ENCODE measurements at regions not wholly inside any gene's neighbourhood (a gene's known extent, or its start where the extent isn't known, plus 50 kb on each side); places are given as distances from the start of the nearest gene placed in this dataset.

GRCh38 chr3:13203398-13204176, 130.4 kb upstream of the IQSEC1 start:
- TF ChIP-seq BCL3 (IDR thresholded peaks at IDR 0.05; ENCODE audit: borderline replicate concordance, insufficient read depth, low read depth, low read length, poor library complexity, severe bottlenecking) (no peak), EZH2 (IDR thresholded peaks at IDR 0.05; ENCODE audit: borderline replicate concordance, control insufficient read depth, low read depth, low read length) (no peak), CTCF (IDR thresholded peaks at IDR 0.05 in 2 of 3, conservative IDR thresholded peaks at IDR 0.05 in 1 of 3; ENCODE audit: control insufficient read depth in 2 of 3, extremely low read depth in 1 of 3, insufficient read depth in 1 of 3, low read depth in 3 of 3, low read length in 3 of 3) (no peak), NR2C1 (IDR thresholded peaks at IDR 0.05) (no peak), EP300 (IDR thresholded peaks at IDR 0.05; ENCODE audit: borderline replicate concordance in 1 of 2, control insufficient read depth in 1 of 2, low read depth in 2 of 2, low read length in 2 of 2) (no peak), REST (IDR thresholded peaks at IDR 0.05; ENCODE audit: low read depth, low read length) (no peak), POLR2AphosphoS2 (IDR thresholded peaks at IDR 0.05; ENCODE audit: low read depth, low read length) (no peak), TAF1 (IDR thresholded peaks at IDR 0.05; ENCODE audit: borderline replicate concordance, low read depth, low read length) (no peak), DPF2 (IDR thresholded peaks at IDR 0.05) (no peak), STAT3 (IDR thresholded peaks at IDR 0.05; ENCODE audit: low read depth, low read length) (no peak), E2F4 (IDR thresholded peaks at IDR 0.05; ENCODE audit: low read depth, low read length) (no peak), ETV6 (conservative IDR thresholded peaks at IDR 0.05 in 1 of 2, IDR thresholded peaks at IDR 0.05 in 1 of 2; ENCODE audit: borderline replicate concordance in 1 of 2, low read depth in 1 of 2) (no peak), EGR1 (IDR thresholded peaks at IDR 0.05; ENCODE audit: borderline replicate concordance in 1 of 2, low read depth in 2 of 2, low read length in 2 of 2) (no peak), POLR2AphosphoS5 (IDR thresholded peaks at IDR 0.05; ENCODE audit: low read length) (no peak)
